ENCODE measurements at regions not wholly inside any gene's neighbourhood (a gene's known extent, or its start where the extent isn't known, plus 50 kb on each side); places are given as distances from the start of the nearest gene placed in this dataset.
"Not testable (repeated sequence)": the region's sequence is repeated elsewhere in the genome, so short reads cannot be mapped to it uniquely, and the experiment has no call there.

DNA sequence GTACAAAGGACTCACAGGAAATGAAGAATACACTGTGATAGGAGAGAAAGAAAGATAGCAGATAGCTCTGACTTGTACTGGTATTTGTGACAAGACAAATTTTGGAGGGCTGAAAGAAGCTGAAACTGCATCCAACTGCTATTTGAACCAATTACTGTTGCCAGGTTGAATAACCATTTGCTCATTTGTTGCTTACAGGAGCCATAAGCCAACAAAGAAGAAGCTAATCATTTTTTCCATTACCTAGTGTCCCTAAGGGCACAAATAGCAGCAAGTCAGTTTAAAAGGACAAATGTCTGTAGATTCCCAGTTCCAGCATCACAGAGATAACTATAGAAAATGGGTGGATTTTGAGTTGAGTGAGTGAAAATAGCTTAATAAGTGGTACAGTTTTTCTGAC lies 376.9 kb upstream of the ARPP21 start:
- ChIA-PET CTCF (no interaction called here), POLR2A (no interaction called here)
- Histone ChIP-seq H3K27me3 (ENCODE audit: control insufficient read depth, insufficient read depth, low read length) (no peaks in the 10 kb centered on the region), H3K36me3 (ENCODE audit: control insufficient read depth, insufficient read depth, low read length) (no peaks in the 10 kb centered on the region), H3K4me3 (ENCODE audit: low read depth, low read length) (no peak overlapping the region)
- DNase-seq (ENCODE audit: low read depth): no peak
- TF ChIP-seq, protein P1, sequence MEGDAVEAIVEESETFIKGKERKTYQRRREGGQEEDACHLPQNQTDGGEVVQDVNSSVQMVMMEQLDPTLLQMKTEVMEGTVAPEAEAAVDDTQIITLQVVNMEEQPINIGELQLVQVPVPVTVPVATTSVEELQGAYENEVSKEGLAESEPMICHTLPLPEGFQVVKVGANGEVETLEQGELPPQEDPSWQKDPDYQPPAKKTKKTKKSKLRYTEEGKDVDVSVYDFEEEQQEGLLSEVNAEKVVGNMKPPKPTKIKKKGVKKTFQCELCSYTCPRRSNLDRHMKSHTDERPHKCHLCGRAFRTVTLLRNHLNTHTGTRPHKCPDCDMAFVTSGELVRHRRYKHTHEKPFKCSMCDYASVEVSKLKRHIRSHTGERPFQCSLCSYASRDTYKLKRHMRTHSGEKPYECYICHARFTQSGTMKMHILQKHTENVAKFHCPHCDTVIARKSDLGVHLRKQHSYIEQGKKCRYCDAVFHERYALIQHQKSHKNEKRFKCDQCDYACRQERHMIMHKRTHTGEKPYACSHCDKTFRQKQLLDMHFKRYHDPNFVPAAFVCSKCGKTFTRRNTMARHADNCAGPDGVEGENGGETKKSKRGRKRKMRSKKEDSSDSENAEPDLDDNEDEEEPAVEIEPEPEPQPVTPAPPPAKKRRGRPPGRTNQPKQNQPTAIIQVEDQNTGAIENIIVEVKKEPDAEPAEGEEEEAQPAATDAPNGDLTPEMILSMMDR (IDR thresholded peaks at IDR 0.05; ENCODE audit: insufficient read depth, low read depth, low read length): no peak

DNA sequence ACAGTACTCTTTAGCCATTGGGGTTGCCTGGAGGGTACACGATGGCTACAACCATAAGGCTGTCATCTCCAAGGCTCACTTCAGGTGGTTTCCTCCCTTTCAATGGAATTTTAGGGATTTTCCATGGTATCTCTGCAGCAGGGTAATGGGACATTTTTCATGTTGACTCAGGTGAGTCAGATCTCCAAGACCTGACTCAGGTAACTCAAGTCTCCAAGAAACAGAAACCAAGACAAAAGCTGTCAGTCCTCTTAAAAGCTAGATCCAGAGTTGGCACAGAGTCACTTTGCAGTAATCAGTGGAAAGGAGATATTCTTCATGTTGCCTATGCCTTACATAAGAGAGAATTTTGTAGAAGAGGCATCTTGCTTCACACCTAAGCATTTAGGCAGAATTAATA lies 375.8 kb upstream of the ARPP21 start:
- no peak overlapping the region for H3K4me3 ChIP-seq (ENCODE audit: low read depth, low read length)
- POLR2A ChIA-PET: no interaction called here
- CTCF ChIA-PET: no interaction called here
- TF ChIP-seq, protein P1 (IDR thresholded peaks at IDR 0.05; ENCODE audit: insufficient read depth, low read depth, low read length): no peak
- DNase-seq (ENCODE audit: low read depth): no peak
- no peaks in the 10 kb centered on the region for H3K27me3 ChIP-seq (ENCODE audit: control insufficient read depth, insufficient read depth, low read length)
- H3K36me3 ChIP-seq (ENCODE audit: control insufficient read depth, insufficient read depth, low read length): no peaks in the 10 kb centered on the region

DNA sequence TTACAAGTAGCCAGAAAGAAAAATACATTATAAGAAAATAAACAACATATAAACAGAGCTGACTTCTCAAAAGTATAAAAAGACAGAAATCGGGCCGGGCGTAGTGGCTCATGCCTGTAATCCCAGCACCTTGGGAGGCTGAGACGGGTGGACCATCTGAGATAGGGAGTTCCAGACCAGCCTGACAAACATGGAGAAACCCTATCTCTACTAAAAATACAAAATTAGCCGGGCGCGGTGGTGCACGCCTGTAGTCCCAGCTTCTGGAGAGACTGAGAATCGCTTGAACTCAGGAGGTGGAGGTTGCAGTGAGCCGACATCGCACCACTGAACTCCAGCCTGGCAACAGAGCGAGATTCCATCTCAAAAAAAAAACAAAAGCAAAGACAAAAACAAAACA lies 373.3 kb upstream of the ARPP21 start:
- H3K36me3 ChIP-seq (ENCODE audit: control insufficient read depth, insufficient read depth, low read length); POLR2A ChIA-PET; DNase-seq (ENCODE audit: low read depth); H3K4me3 ChIP-seq (ENCODE audit: low read depth, low read length); H3K27me3 ChIP-seq (ENCODE audit: control insufficient read depth, insufficient read depth, low read length); CTCF ChIA-PET: not testable (repeated sequence)

DNA sequence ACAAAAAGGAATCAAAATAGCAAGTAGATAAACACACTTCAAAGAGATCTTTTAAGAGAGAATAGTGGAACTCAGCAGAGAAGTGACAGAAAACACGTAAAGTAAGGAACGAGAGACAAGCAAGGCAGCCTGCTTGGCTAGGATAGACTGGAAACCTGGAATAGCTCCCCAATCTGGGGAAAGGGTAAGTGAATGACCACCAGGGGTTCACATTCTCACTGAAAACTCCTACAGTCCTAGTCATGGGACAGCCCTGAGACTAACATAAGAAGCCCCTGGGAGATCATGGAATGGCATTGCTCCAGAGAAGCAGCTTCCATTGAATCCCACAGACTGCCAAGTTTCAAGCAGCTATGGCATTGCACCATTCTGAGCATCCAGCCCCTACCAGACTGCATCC lies 363.6 kb upstream of the ARPP21 start:
- no peak for DNase-seq (ENCODE audit: low read depth)
- TF ChIP-seq, protein P1 (IDR thresholded peaks at IDR 0.05; ENCODE audit: insufficient read depth, low read depth, low read length): no peak
- no peaks in the 10 kb centered on the region for H3K27me3 ChIP-seq (ENCODE audit: control insufficient read depth, insufficient read depth, low read length)
- no peak overlapping the region for H3K4me3 ChIP-seq (ENCODE audit: low read depth, low read length)
- H3K36me3 ChIP-seq (ENCODE audit: control insufficient read depth, insufficient read depth, low read length): no peaks in the 10 kb centered on the region
- ChIA-PET POLR2A (no interaction called here), CTCF (no interaction called here)

DNA sequence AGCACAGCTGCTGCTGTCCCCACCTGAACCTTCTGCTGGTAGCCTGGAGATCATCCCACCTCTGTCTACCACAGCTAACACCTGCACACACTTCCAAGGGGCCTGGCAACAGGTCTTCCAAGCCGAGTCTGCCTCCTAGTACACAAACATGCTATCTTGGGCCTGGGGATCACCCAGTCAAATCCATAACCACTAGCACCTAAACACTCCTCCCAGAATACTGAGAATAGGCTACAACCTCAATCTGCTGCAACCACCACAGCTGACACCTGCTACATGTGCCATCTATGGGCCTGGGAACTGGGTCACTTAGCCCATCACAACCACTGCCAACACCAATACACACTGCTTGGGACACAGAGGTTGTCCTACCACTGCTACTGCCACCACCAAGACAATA lies 362.8 kb upstream of the ARPP21 start:
- POLR2A ChIA-PET: no interaction called here
- TF ChIP-seq, protein P1 (IDR thresholded peaks at IDR 0.05; ENCODE audit: insufficient read depth, low read depth, low read length): no peak
- CTCF ChIA-PET: no interaction called here

DNA sequence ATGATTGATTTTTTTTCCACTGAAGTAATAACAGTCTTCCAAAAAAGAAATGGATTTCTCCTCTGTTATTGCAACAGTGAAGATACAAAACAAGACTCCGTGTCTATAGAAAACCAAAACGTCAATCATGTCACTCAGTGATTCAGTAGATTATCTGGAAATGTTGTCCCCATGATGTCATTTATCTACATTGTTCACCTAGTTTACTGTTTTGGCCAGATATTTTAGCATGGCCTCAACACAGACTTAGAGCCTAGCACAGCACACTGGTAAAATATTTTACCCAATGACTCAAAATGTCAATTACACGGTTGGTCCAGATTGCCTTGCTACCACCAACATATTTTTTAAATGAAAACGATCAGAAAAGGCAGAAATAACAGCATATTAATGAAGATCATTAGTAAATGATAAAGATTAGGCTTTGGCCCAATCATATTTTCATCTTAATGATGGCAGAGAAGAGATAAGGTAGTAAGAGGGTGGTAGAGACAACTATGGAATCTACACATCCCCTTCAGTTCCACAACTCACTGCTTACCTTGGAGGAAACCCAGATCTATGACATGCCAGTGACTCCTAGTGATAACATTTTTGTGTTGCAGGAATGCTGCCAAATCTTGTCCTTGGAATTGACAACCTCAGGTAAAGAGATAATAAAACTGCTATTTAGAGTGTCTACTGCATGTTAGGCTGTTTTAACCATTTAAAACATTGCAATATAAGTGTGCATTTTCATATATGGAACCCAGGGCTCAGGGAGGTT lies 347.7 kb upstream of the ARPP21 start:
- CTCF ChIA-PET: no interaction called here
- Histone ChIP-seq H3K4me3 (ENCODE audit: low read depth, low read length) (no peak overlapping the region), H3K36me3 (ENCODE audit: control insufficient read depth, insufficient read depth, low read length) (no peaks in the 10 kb centered on the region), H3K27me3 (ENCODE audit: control insufficient read depth, insufficient read depth, low read length) (no peaks in the 10 kb centered on the region)
- POLR2A ChIA-PET: no interaction called here
- no peak for DNase-seq (ENCODE audit: low read depth)
- TF ChIP-seq, protein P1 (IDR thresholded peaks at IDR 0.05; ENCODE audit: insufficient read depth, low read depth, low read length): no peak

More for the DNA sequence above, 362.8 kb upstream of the ARPP21 start:
- Histone ChIP-seq H3K4me3 (ENCODE audit: low read depth, low read length) (no peak overlapping the region), H3K27me3 (ENCODE audit: control insufficient read depth, insufficient read depth, low read length) (no peaks in the 10 kb centered on the region), H3K36me3 (ENCODE audit: control insufficient read depth, insufficient read depth, low read length) (no peaks in the 10 kb centered on the region)
- DNase-seq (ENCODE audit: low read depth): no peak

Measured in BJ (cell line).